ENCODE measurements at regions not wholly inside any gene's neighbourhood (a gene's known extent, or its start where the extent isn't known, plus 50 kb on each side); places are given as distances from the start of the nearest gene placed in this dataset.

GRCh38 chr2:14199040-14199439 lies 433.5 kb upstream of the LRATD1 start:
- TF ChIP-seq CTCF (conservative IDR thresholded peaks at IDR 0.05) (no peak), ZFX (IDR thresholded peaks at IDR 0.05) (no peak)

All from C4-2B (cell line).